Activated T-cell treated with anti-CD3 and anti-CD28 coated beads, Interleukin-2, amount 50 U/mL, for 72 hours (primary cell): ENCODE measurements at regions not wholly inside any gene's neighbourhood (a gene's known extent, or its start where the extent isn't known, plus 50 kb on each side); places are given as distances from the start of the nearest gene placed in this dataset.
"Not testable (repeated sequence)": the region's sequence is repeated elsewhere in the genome, so short reads cannot be mapped to it uniquely, and the experiment has no call there.

ENCODE experiments used
- ATAC-seq, 2 donors: fragments of 150-1000 bp; cut with Tn5 transposase; replicated peaks in 1 of 2; 2 replicates each; pipeline ENCODE4 v1.10.0; 2021; ENCODE audit warnings: moderate library complexity in 2 of 2, mild to moderate bottlenecking in 1 of 2
- DNase-seq, 2 donors: peaks; one replicate each; pipeline ENCODE4 v3.0.0; 2021 to 2022; ENCODE audit warnings: mixed read lengths in 1 of 2
- H3K27ac Mint-ChIP-seq: one replicate; pipeline ENCODE4 v1.8.0; 2022; ENCODE audit warnings: mild to moderate bottlenecking, moderate library complexity, mixed read lengths
- H3K27me3 Mint-ChIP-seq: one replicate; pipeline ENCODE4 v1.8.0; 2022; ENCODE audit warnings: low read depth, mixed read lengths
- H3K36me3 Mint-ChIP-seq, 2 donors: one replicate each; pipeline ENCODE4 v1.8.0; 2022; ENCODE audit warnings: mixed read lengths in 2 of 2, mild to moderate bottlenecking in 1 of 2; ENCODE audit not compliant: insufficient read depth in 2 of 2
- H3K4me1 Mint-ChIP-seq: one replicate; pipeline ENCODE4 v1.8.0; 2022; ENCODE audit warnings: low read depth, mixed read lengths
- H3K4me3 Mint-ChIP-seq, 2 donors: one replicate each; pipeline ENCODE4 v1.8.0; 2022; ENCODE audit warnings: mild to moderate bottlenecking in 2 of 2, mixed read lengths in 2 of 2, moderate library complexity in 2 of 2
- H3K9me3 Mint-ChIP-seq, 2 donors: one replicate each; pipeline ENCODE4 v1.8.0; 2022; ENCODE audit warnings: mixed read lengths in 2 of 2

DNA sequence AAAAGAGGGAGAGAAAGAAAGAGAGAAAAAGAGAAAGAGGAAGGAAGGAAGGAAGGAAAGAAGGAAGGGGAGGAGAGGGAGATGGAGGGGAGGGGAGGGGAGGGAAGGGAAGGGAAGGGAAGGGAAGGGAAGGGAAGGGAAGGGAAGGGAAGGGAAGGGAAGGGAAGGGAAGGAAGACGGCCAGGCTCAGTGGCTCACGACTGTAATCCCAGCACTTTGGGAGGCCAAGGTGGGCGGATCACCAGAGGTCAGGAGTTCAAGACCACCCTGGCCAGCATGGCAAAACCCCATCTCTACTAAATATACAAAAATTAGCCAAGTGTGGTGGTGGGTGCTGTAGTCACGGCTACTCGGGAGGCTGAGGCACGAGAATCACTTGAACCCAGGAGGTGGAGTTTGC, 64.8 kb downstream of the RPS15A start:
- not testable (repeated sequence) for H3K9me3 Mint-ChIP-seq, DNase-seq, H3K36me3 Mint-ChIP-seq, ATAC-seq, H3K4me3 Mint-ChIP-seq, H3K27me3 Mint-ChIP-seq, H3K27ac Mint-ChIP-seq, H3K4me1 Mint-ChIP-seq

- not testable (repeated sequence) for H3K27me3 Mint-ChIP-seq, H3K4me3 Mint-ChIP-seq
These were observed 70.2 kb downstream of the RPS15A start for GRCh38 chr16:18719978-18720377.

GRCh38 chr16:18712580-18712979, 77.6 kb downstream of the RPS15A start:
- not testable (repeated sequence) for ATAC-seq, H3K27ac Mint-ChIP-seq, H3K27me3 Mint-ChIP-seq, H3K4me3 Mint-ChIP-seq, DNase-seq, H3K4me1 Mint-ChIP-seq, H3K9me3 Mint-ChIP-seq, H3K36me3 Mint-ChIP-seq

More at GRCh38 chr16:18719978-18720377, 70.2 kb downstream of the RPS15A start:
- H3K9me3 Mint-ChIP-seq, H3K4me1 Mint-ChIP-seq, H3K27ac Mint-ChIP-seq, H3K36me3 Mint-ChIP-seq, DNase-seq, ATAC-seq: not testable (repeated sequence)

DNA sequence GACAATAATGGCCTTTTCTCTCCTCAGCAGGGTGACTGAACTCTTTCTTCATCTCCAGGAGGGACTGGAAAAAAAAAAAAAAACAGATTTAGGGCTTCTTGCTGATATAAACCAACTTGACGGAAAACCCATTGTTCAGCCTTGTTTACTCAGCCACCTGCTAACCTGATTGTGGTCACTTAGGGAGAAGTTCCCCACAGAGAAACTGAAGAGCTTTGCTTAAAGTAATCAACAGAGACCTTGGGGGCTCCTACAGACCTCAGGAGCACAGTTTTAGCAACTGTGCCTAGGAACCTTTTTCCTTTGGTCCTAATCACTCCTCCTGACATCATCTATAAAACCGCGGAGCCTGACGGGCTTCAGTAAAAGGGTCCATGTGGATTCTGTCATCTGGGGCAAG, 79.5 kb downstream of the RPS15A start:
- H3K4me3 Mint-ChIP-seq, H3K4me1 Mint-ChIP-seq, H3K27ac Mint-ChIP-seq, H3K27me3 Mint-ChIP-seq, ATAC-seq, DNase-seq, H3K36me3 Mint-ChIP-seq, H3K9me3 Mint-ChIP-seq: not testable (repeated sequence)

DNA sequence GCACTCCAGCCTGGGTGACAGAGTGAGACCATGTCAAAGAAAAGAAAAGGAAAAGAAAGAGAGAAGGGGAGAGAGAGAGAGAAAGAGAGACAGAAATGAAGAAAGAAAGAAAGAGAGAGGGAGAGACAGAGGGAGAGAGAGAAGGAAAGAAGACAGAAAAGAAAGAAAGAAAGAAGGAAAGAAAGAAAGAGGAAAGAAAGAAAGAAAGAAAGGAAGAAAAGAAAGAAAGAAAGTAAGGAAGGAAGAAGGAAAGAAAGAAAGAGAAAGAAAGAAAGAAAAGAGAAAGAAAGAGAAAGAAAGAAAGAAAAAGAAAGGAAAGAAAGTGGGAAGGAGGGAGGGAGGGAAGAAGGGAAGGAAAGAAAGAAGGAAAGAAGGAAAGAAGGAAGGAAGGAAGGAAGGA, 88.9 kb downstream of the RPS15A start:
- ATAC-seq, H3K36me3 Mint-ChIP-seq, H3K4me1 Mint-ChIP-seq, H3K27ac Mint-ChIP-seq, H3K27me3 Mint-ChIP-seq, DNase-seq, H3K4me3 Mint-ChIP-seq, H3K9me3 Mint-ChIP-seq: not testable (repeated sequence)

- not testable (repeated sequence) for DNase-seq, H3K4me3 Mint-ChIP-seq, H3K4me1 Mint-ChIP-seq, ATAC-seq, H3K27me3 Mint-ChIP-seq, H3K9me3 Mint-ChIP-seq, H3K36me3 Mint-ChIP-seq, H3K27ac Mint-ChIP-seq
These were observed 94.1 kb downstream of the RPS15A start for GRCh38 chr16:18696029-18696428.

GRCh38 chr16:18686079-18686968, 103.8 kb downstream of the RPS15A start:
- H3K27me3 Mint-ChIP-seq, H3K4me1 Mint-ChIP-seq, H3K36me3 Mint-ChIP-seq, H3K9me3 Mint-ChIP-seq, H3K4me3 Mint-ChIP-seq: not testable (repeated sequence)
- peak overlapping the region; percentile 32 for H3K27ac Mint-ChIP-seq
- DNase-seq (peak; percentile 11 to 16), ATAC-seq (peak; percentile 89 to 96)

- H3K4me3 Mint-ChIP-seq, H3K4me1 Mint-ChIP-seq: not testable (repeated sequence)
These were observed 83.9 kb upstream of the NOMO2 start for GRCh38 chr16:18645784-18646183.

GRCh38 chr16:18636928-18637327, 75.0 kb upstream of the NOMO2 start:
- DNase-seq, H3K27me3 Mint-ChIP-seq, H3K4me3 Mint-ChIP-seq, H3K9me3 Mint-ChIP-seq, H3K27ac Mint-ChIP-seq, H3K4me1 Mint-ChIP-seq, H3K36me3 Mint-ChIP-seq, ATAC-seq: not testable (repeated sequence)

More at GRCh38 chr16:18645784-18646183, 83.9 kb upstream of the NOMO2 start:
- not testable (repeated sequence) for H3K27ac Mint-ChIP-seq, H3K9me3 Mint-ChIP-seq, ATAC-seq, H3K27me3 Mint-ChIP-seq, H3K36me3 Mint-ChIP-seq, DNase-seq

DNA sequence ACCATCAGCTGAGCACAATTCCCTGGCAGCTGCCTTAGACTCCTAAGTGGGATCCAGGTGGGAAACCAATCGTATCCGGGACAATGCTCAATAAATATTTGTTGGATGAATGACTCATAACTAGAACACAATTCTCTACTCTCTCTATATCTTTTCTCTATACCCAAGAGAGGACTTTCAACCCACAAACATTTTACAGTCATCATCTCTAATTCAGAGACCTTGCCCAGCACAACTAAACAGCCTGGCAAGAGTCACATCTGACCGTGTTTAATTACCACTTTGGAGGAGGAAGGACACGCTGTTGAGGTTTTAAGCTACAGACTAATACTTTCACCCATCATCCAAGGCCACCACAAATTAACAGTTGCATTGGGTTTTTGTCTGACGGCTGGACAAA, 74.3 kb upstream of the NOMO2 start:
- not testable (repeated sequence) for ATAC-seq, H3K4me1 Mint-ChIP-seq, H3K27me3 Mint-ChIP-seq, H3K36me3 Mint-ChIP-seq, DNase-seq, H3K9me3 Mint-ChIP-seq, H3K27ac Mint-ChIP-seq, H3K4me3 Mint-ChIP-seq

GRCh38 chr16:18634981-18635380, 73.1 kb upstream of the NOMO2 start:
- ATAC-seq, H3K9me3 Mint-ChIP-seq, H3K4me3 Mint-ChIP-seq: not testable (repeated sequence)

GRCh38 chr16:18631713-18632112, 69.8 kb upstream of the NOMO2 start:
- H3K4me3 Mint-ChIP-seq, H3K27me3 Mint-ChIP-seq, ATAC-seq, H3K27ac Mint-ChIP-seq, H3K4me1 Mint-ChIP-seq, H3K9me3 Mint-ChIP-seq, H3K36me3 Mint-ChIP-seq, DNase-seq: not testable (repeated sequence)

More at GRCh38 chr16:18634981-18635380, 73.1 kb upstream of the NOMO2 start:
- not testable (repeated sequence) for H3K27me3 Mint-ChIP-seq, DNase-seq, H3K27ac Mint-ChIP-seq, H3K36me3 Mint-ChIP-seq, H3K4me1 Mint-ChIP-seq

GRCh38 chr16:18616993-18617392, 55.1 kb upstream of the NOMO2 start:
- not testable (repeated sequence) for ATAC-seq, H3K4me1 Mint-ChIP-seq, H3K9me3 Mint-ChIP-seq, H3K4me3 Mint-ChIP-seq, DNase-seq, H3K27ac Mint-ChIP-seq, H3K27me3 Mint-ChIP-seq, H3K36me3 Mint-ChIP-seq
